ENCODE measurements at regions not wholly inside any gene's neighbourhood (a gene's known extent, or its start where the extent isn't known, plus 50 kb on each side); places are given as distances from the start of the nearest gene placed in this dataset.

- no peak overlapping the region for H3K4me3 ChIP-seq (ENCODE audit: low read depth, low read length)
- no peaks in the 10 kb centered on the region for H3K27me3 ChIP-seq (ENCODE audit: insufficient read depth, low read length)
- H2AFZ ChIP-seq (ENCODE audit: low read length, unreplicated experiment): no peak overlapping the region
- no peak overlapping the region for H3K27ac ChIP-seq (ENCODE audit: low read depth, low read length)
- H3K79me2 ChIP-seq (ENCODE audit: control insufficient read depth, insufficient read depth, low read length, unreplicated experiment): no peaks in the 10 kb centered on the region
- no peaks in the 10 kb centered on the region for H3K36me3 ChIP-seq (ENCODE audit: insufficient read depth, low read length)
- H3K4me1 ChIP-seq (ENCODE audit: control insufficient read depth, insufficient read depth, low read length, unreplicated experiment): no peaks in the 10 kb centered on the region
Observed at GRCh38 chr3:154549391-154549790, 119.4 kb upstream of the GPR149 start.

DNA sequence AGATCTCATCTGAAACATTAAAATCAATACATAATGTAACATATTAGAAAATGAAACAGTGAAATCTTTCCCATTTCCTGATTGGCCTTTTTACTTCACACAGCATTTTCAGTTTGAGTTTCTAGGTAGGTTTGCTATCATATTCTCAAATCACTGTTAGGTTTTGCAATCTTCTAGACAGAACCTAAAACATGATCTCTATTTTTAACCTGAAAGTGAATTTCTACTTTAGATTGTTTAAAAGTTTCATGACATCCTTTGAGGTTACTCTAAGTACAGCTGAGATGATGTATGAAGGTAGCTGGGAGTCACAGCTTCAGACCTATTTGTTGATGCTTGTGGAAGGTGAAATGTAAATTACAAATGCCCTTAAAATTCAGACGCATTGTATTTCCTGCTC lies 118.4 kb upstream of the GPR149 start:
- Histone ChIP-seq H3K36me3 (ENCODE audit: insufficient read depth, low read length) (no peaks in the 10 kb centered on the region), H3K79me2 (ENCODE audit: control insufficient read depth, insufficient read depth, low read length, unreplicated experiment) (no peaks in the 10 kb centered on the region), H3K4me3 (ENCODE audit: low read depth, low read length) (no peak overlapping the region), H3K4me1 (ENCODE audit: control insufficient read depth, insufficient read depth, low read length, unreplicated experiment) (no peaks in the 10 kb centered on the region), H3K27ac (ENCODE audit: low read depth, low read length) (no peak overlapping the region), H2AFZ (ENCODE audit: low read length, unreplicated experiment) (no peak overlapping the region), H3K27me3 (ENCODE audit: insufficient read depth, low read length) (no peaks in the 10 kb centered on the region)

GRCh38 chr3:154542837-154543236 lies 112.8 kb upstream of the GPR149 start:
- Histone ChIP-seq H3K4me1 (ENCODE audit: control insufficient read depth, insufficient read depth, low read length, unreplicated experiment) (peaks cover 11% of the 10 kb centered on the region), H2AFZ (ENCODE audit: low read length, unreplicated experiment) (no peak overlapping the region), H3K79me2 (ENCODE audit: control insufficient read depth, insufficient read depth, low read length, unreplicated experiment) (no peaks in the 10 kb centered on the region), H3K36me3 (ENCODE audit: insufficient read depth, low read length) (no peaks in the 10 kb centered on the region), H3K4me3 (ENCODE audit: low read depth, low read length) (no peak overlapping the region), H3K27me3 (ENCODE audit: insufficient read depth, low read length) (no peaks in the 10 kb centered on the region), H3K27ac (ENCODE audit: low read depth, low read length) (no peak overlapping the region)

DNA sequence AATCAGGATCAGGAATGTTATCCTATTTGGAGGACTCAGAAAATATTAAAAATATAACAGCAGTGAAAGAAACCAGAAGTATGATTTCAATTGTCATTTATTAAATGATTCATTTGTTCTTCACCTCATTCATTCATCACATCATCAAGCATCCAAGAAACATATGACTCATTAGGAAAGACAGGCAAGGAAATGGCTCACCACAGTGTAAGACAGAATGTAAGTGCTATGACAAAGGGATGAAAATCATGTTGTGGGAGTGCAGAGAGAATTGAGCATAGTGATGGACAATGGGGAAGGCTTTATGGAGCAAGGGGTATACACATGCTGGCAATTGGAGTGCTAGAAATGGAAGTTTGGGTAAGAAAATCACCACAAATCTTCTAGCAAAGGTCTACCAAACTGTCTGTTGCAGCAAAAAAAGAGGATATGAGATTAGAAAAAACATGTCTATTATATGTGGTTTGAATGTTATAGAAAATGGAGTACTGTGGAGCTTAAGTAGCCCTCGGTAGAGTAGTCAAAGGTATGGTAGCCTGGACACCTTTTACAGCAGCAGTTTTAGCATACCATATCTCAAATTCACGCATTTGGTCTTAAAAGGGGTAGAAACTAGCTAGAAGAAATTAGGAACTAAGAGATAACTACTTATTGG lies 111.1 kb upstream of the GPR149 start:
- no peaks in the 10 kb centered on the region for H3K36me3 ChIP-seq (ENCODE audit: insufficient read depth, low read length)
- no peak overlapping the region for H3K27ac ChIP-seq (ENCODE audit: low read depth, low read length)
- peaks cover 11% of the 10 kb centered on the region for H3K4me1 ChIP-seq (ENCODE audit: control insufficient read depth, insufficient read depth, low read length, unreplicated experiment)
- H3K4me3 ChIP-seq (ENCODE audit: low read depth, low read length): no peak overlapping the region
- no peak overlapping the region for H2AFZ ChIP-seq (ENCODE audit: low read length, unreplicated experiment)
- H3K27me3 ChIP-seq (ENCODE audit: insufficient read depth, low read length): no peaks in the 10 kb centered on the region
- H3K79me2 ChIP-seq (ENCODE audit: control insufficient read depth, insufficient read depth, low read length, unreplicated experiment): no peaks in the 10 kb centered on the region

DNA sequence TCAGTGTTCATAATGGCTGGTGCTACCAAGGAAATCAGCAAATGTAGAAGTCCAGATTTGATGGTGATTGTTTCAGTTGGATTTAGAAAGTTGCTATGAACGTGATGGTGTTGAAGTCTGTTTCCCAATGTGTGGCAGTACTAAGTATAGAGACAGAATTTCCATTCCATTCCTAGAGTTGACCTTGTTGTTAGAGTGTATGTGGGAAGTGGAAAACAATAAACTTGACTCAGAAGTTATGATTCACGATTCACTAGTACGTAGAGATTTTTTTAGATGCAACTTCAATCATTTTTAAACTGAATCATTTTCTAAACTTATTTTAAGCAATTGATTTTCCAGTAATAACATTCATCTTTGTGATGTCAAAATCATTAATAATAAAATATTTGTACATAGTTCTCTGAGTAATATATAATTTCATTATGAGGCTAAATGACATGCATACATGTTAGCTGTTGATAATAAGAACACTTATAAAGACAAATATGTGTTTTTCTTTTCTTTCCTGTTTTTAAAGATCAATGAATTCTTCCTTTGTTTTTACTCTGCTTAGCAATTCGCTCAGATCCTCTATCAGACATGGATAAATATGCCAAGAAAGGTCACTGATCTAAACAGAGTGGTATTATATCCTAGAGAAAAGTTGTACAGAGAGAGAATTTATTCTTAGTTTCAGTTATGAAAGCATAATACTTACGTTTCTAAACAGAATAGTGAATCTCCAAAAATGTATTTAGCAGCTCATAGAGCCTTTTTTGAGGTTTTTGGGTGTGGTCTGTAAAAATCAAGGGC lies 108.8 kb upstream of the GPR149 start:
- Histone ChIP-seq H3K27ac (ENCODE audit: low read depth, low read length) (peak overlapping the region; percentile 47), H3K79me2 (ENCODE audit: control insufficient read depth, insufficient read depth, low read length, unreplicated experiment) (no peaks in the 10 kb centered on the region), H3K27me3 (ENCODE audit: insufficient read depth, low read length) (no peaks in the 10 kb centered on the region), H3K4me3 (ENCODE audit: low read depth, low read length) (peak overlapping the region; percentile 45; the same call in 1 of the 2 replicates), H3K36me3 (ENCODE audit: insufficient read depth, low read length) (no peaks in the 10 kb centered on the region), H2AFZ (ENCODE audit: low read length, unreplicated experiment) (peak overlapping the region; percentile 24), H3K4me1 (ENCODE audit: control insufficient read depth, insufficient read depth, low read length, unreplicated experiment) (peaks cover 11% of the 10 kb centered on the region)

DNA sequence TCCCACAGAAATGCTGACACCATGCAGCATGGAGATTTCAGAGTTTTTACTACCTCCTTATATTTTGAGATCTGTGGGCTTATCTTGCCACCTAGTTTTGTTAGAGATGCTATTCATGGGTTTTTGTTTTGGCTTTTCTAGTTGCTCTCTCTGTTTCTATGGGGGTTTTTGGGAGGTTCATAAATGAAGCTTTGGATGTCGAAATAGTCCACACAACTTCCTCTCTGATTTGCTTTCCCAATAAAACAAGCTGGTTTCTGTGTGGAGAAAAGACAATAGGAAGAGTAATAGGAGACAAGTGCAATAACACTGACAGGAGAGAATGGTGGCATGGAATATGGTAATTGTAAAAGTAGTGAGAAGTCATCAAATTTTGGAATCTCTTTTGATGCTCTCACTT lies 106.8 kb upstream of the GPR149 start:
- no peak overlapping the region for H3K27ac ChIP-seq (ENCODE audit: low read depth, low read length)
- H3K4me1 ChIP-seq (ENCODE audit: control insufficient read depth, insufficient read depth, low read length, unreplicated experiment): peaks cover 11% of the 10 kb centered on the region
- no peaks in the 10 kb centered on the region for H3K79me2 ChIP-seq (ENCODE audit: control insufficient read depth, insufficient read depth, low read length, unreplicated experiment)
- H3K27me3 ChIP-seq (ENCODE audit: insufficient read depth, low read length): no peaks in the 10 kb centered on the region
- no peaks in the 10 kb centered on the region for H3K36me3 ChIP-seq (ENCODE audit: insufficient read depth, low read length)
- no peak overlapping the region for H2AFZ ChIP-seq (ENCODE audit: low read length, unreplicated experiment)
- H3K4me3 ChIP-seq (ENCODE audit: low read depth, low read length): no peak overlapping the region

GRCh38 chr3:154522036-154522602 lies 92.1 kb upstream of the GPR149 start:
- Histone ChIP-seq H3K36me3 (ENCODE audit: insufficient read depth, low read length) (no peaks in the 10 kb centered on the region), H2AFZ (ENCODE audit: low read length, unreplicated experiment) (no peak overlapping the region), H3K4me1 (ENCODE audit: control insufficient read depth, insufficient read depth, low read length, unreplicated experiment) (no peaks in the 10 kb centered on the region), H3K27ac (ENCODE audit: low read depth, low read length) (no peak overlapping the region), H3K27me3 (ENCODE audit: insufficient read depth, low read length) (peaks cover 23% of the 10 kb centered on the region; the same call in 1 of the 2 replicates), H3K79me2 (ENCODE audit: control insufficient read depth, insufficient read depth, low read length, unreplicated experiment) (no peaks in the 10 kb centered on the region), H3K4me3 (ENCODE audit: low read depth, low read length) (no peak overlapping the region)

DNA sequence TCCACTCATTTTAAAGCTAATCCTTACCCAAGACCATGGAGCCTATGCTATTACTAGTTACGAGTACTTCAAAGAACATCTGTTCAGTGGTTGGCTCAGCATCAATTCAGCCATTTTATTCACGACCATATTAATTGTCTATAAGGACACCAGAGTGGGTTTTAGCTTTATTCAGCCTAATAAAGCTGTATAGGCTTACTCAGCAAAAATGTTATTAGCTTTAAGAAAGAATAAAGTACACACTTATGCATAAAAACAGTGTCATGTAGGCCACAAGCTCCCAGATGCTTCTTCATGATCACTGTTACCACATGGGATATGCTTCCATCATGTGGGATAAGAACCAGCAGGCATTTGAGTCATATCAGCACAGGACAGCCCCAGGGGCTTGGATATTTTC lies 87.4 kb upstream of the GPR149 start:
- H3K27me3 ChIP-seq (ENCODE audit: insufficient read depth, low read length): peaks cover 5% of the 10 kb centered on the region; the same call in 1 of the 2 replicates
- H3K4me1 ChIP-seq (ENCODE audit: control insufficient read depth, insufficient read depth, low read length, unreplicated experiment): no peaks in the 10 kb centered on the region
- no peaks in the 10 kb centered on the region for H3K79me2 ChIP-seq (ENCODE audit: control insufficient read depth, insufficient read depth, low read length, unreplicated experiment)
- H3K27ac ChIP-seq (ENCODE audit: low read depth, low read length): no peak overlapping the region
- H2AFZ ChIP-seq (ENCODE audit: low read length, unreplicated experiment): no peak overlapping the region
- no peak overlapping the region for H3K4me3 ChIP-seq (ENCODE audit: low read depth, low read length)
- no peaks in the 10 kb centered on the region for H3K36me3 ChIP-seq (ENCODE audit: insufficient read depth, low read length)

- H3K79me2 ChIP-seq (ENCODE audit: control insufficient read depth, insufficient read depth, low read length, unreplicated experiment): no peaks in the 10 kb centered on the region
- no peak overlapping the region for H3K27ac ChIP-seq (ENCODE audit: low read depth, low read length)
- no peaks in the 10 kb centered on the region for H3K4me1 ChIP-seq (ENCODE audit: control insufficient read depth, insufficient read depth, low read length, unreplicated experiment)
- H3K4me3 ChIP-seq (ENCODE audit: low read depth, low read length): no peak overlapping the region
- H2AFZ ChIP-seq (ENCODE audit: low read length, unreplicated experiment): no peak overlapping the region
- no peaks in the 10 kb centered on the region for H3K36me3 ChIP-seq (ENCODE audit: insufficient read depth, low read length)
- no peaks in the 10 kb centered on the region for H3K27me3 ChIP-seq (ENCODE audit: insufficient read depth, low read length)
Observed at GRCh38 chr3:154515921-154516320, 85.9 kb upstream of the GPR149 start.

GRCh38 chr3:154510780-154511179 lies 80.8 kb upstream of the GPR149 start:
- H3K4me3 ChIP-seq (ENCODE audit: low read depth, low read length): peak overlapping the region; percentile 50

DNA sequence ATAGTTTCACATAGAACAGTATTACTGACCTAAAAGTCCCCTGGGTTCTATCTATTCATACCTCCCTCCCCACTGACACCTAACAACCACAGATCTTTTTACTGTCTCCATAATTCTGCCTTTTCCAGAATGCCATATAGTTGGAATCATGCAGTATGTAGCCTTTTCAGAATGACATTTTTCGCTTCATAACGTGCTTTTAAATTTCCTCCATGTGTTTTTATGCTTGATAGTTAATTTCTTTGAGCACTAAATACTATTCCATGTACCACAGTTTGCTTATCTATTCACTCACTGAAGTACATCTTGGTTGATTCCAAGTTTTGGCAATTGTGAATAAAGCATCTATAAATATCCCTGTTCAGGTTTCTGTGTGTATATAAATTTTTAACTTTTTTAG lies 77.7 kb upstream of the GPR149 start:
- no peaks in the 10 kb centered on the region for H3K36me3 ChIP-seq (ENCODE audit: insufficient read depth, low read length)
- H3K4me1 ChIP-seq (ENCODE audit: control insufficient read depth, insufficient read depth, low read length, unreplicated experiment): no peaks in the 10 kb centered on the region
- H3K27me3 ChIP-seq (ENCODE audit: insufficient read depth, low read length): no peaks in the 10 kb centered on the region
- H3K27ac ChIP-seq (ENCODE audit: low read depth, low read length): no peak overlapping the region
- no peak overlapping the region for H3K4me3 ChIP-seq (ENCODE audit: low read depth, low read length)
- no peaks in the 10 kb centered on the region for H3K79me2 ChIP-seq (ENCODE audit: control insufficient read depth, insufficient read depth, low read length, unreplicated experiment)
- H2AFZ ChIP-seq (ENCODE audit: low read length, unreplicated experiment): no peak overlapping the region

More at GRCh38 chr3:154510780-154511179, 80.8 kb upstream of the GPR149 start:
- Histone ChIP-seq H3K36me3 (ENCODE audit: insufficient read depth, low read length) (no peaks in the 10 kb centered on the region), H2AFZ (ENCODE audit: low read length, unreplicated experiment) (peak overlapping the region; percentile 15), H3K27me3 (ENCODE audit: insufficient read depth, low read length) (no peaks in the 10 kb centered on the region), H3K79me2 (ENCODE audit: control insufficient read depth, insufficient read depth, low read length, unreplicated experiment) (no peaks in the 10 kb centered on the region), H3K27ac (ENCODE audit: low read depth, low read length) (no peak overlapping the region), H3K4me1 (ENCODE audit: control insufficient read depth, insufficient read depth, low read length, unreplicated experiment) (no peaks in the 10 kb centered on the region)
